CD14-positive monocyte (primary cell): ENCODE measurements at regions not wholly inside any gene's neighbourhood (a gene's known extent, or its start where the extent isn't known, plus 50 kb on each side); places are given as distances from the start of the nearest gene placed in this dataset.

ENCODE experiments used
- DNase-seq, 3 donors: peaks; one replicate each; pipeline ENCODE4 v3.0.0-alpha.2; 2011 to 2022
- H2AFZ ChIP-seq: 2 replicates; pipeline ENCODE4 v1.6.0; 2012; ENCODE audit warnings: mild to moderate bottlenecking, low read depth, low read length, inconsistent platforms; ENCODE audit not compliant: insufficient read depth, poor library complexity, severe bottlenecking
- H3K27ac ChIP-seq, 2 donors: 1 replicate in 1 of 2; 2 replicates in 1 of 2; pipeline ENCODE4 v1.5.1; 2012 to 2013; ENCODE audit warnings: low read length in 2 of 2, control low read depth in 1 of 2, inconsistent platforms in 1 of 2, low read depth in 1 of 2, mild to moderate bottlenecking in 1 of 2
- H3K27me3 ChIP-seq, 2 donors: one replicate each; pipeline versions ENCODE4 v1.6.0 to v1.6.1; 2011 to 2013; ENCODE audit warnings: low read length in 2 of 2; ENCODE audit not compliant: control insufficient read depth in 2 of 2, insufficient read depth in 2 of 2
- H3K36me3 ChIP-seq, 2 donors: replicated peaks in 1 of 2; 1 replicate in 1 of 2; 2 replicates in 1 of 2; pipeline versions ENCODE4 v1.5.1 to v1.6.1; 2012 to 2013; ENCODE audit warnings: low read length in 2 of 2, control low read depth in 1 of 2, inconsistent platforms in 1 of 2, mild to moderate bottlenecking in 1 of 2; ENCODE audit not compliant: insufficient read depth in 2 of 2, control insufficient read depth in 1 of 2
- H3K4me1 ChIP-seq, 2 donors: 1 replicate in 1 of 2; 2 replicates in 1 of 2; pipeline versions ENCODE4 v1.5.1 to v1.6.1; 2012 to 2013; ENCODE audit warnings: low read length in 2 of 2, control low read depth in 1 of 2, inconsistent platforms in 1 of 2, mild to moderate bottlenecking in 1 of 2, moderate library complexity in 1 of 2; ENCODE audit not compliant: insufficient read depth in 2 of 2, control insufficient read depth in 1 of 2
- H3K4me2 ChIP-seq: replicated peaks from 2 replicates; pipeline ENCODE3; 2012; ENCODE audit warnings: low read length, moderate library complexity, mild to moderate bottlenecking; ENCODE audit not compliant: poor library complexity, severe bottlenecking; ENCODE audit errors: extremely low read depth
- H3K4me3 ChIP-seq, 3 experiments: fragments of 200-600 bp in 1 of 3; sonication (generic) in 1 of 3; replicated peaks in 1 of 3; 1 replicate in 2 of 3; 2 replicates in 1 of 3; pipeline ENCODE4 v1.5.1; 2011 to 2013; ENCODE audit warnings: low read length in 3 of 3, mild to moderate bottlenecking in 3 of 3, control low read depth in 2 of 3, low read depth in 2 of 3, inconsistent platforms in 1 of 3, moderate library complexity in 1 of 3
- H3K79me2 ChIP-seq: 2 replicates; pipeline ENCODE4 v1.6.0; 2012; ENCODE audit warnings: mild to moderate bottlenecking, control low read depth, inconsistent platforms, low read length, moderate library complexity; ENCODE audit not compliant: insufficient read depth
- H3K9ac ChIP-seq: 2 replicates; pipeline ENCODE4 v1.6.0; 2017; ENCODE audit warnings: low read length, mild to moderate bottlenecking; ENCODE audit not compliant: insufficient read depth, poor library complexity, severe bottlenecking
- H3K9me3 ChIP-seq, 2 donors: replicated peaks in 1 of 2; 1 replicate in 1 of 2; 2 replicates in 1 of 2; pipeline versions ENCODE4 v1.5.1 to v1.6.1; 2012 to 2013; ENCODE audit warnings: low read length in 2 of 2, control low read depth in 1 of 2; ENCODE audit not compliant: control insufficient read depth in 1 of 2, insufficient read depth in 1 of 2
- H4K20me1 ChIP-seq: 2 replicates; pipeline ENCODE4 v1.6.0; 2012; ENCODE audit warnings: mild to moderate bottlenecking, low read length, control low read depth, moderate library complexity; ENCODE audit not compliant: insufficient read depth
- H3K27ac Mint-ChIP-seq, 7 donors: one replicate each; pipeline ENCODE4 v1.8.0; 2020; ENCODE audit warnings: mild to moderate bottlenecking in 7 of 7, mixed read lengths in 7 of 7, moderate library complexity in 6 of 7, inconsistent platforms in 2 of 7
- H3K27me3 Mint-ChIP-seq, 3 donors: one replicate each; pipeline ENCODE4 v1.8.0; 2021 to 2022; ENCODE audit warnings: low read depth in 3 of 3, mild to moderate bottlenecking in 3 of 3, mixed read lengths in 3 of 3, moderate library complexity in 3 of 3, inconsistent platforms in 1 of 3
- H3K36me3 Mint-ChIP-seq, 2 donors: one replicate each; pipeline ENCODE4 v1.8.0; 2020; ENCODE audit warnings: mixed read lengths in 2 of 2, inconsistent platforms in 1 of 2, mild to moderate bottlenecking in 1 of 2
- H3K4me1 Mint-ChIP-seq: one replicate; pipeline ENCODE4 v1.8.0; 2020; ENCODE audit warnings: mild to moderate bottlenecking, mixed read lengths
- H3K4me3 Mint-ChIP-seq, 2 donors: one replicate each; pipeline ENCODE4 v1.8.0; 2020; ENCODE audit warnings: mild to moderate bottlenecking in 2 of 2, mixed read lengths in 2 of 2, moderate library complexity in 1 of 2
- H3K9me3 Mint-ChIP-seq, 7 donors: one replicate each; pipeline ENCODE4 v1.8.0; 2020 to 2022; ENCODE audit warnings: mixed read lengths in 7 of 7, mild to moderate bottlenecking in 6 of 7, moderate library complexity in 6 of 7, inconsistent platforms in 2 of 7
- CTCF ChIP-seq: fragments of 200-600 bp; IDR thresholded peaks from one replicate; pipeline ENCODE4 v1.8.0; 2022; ENCODE audit warnings: antibody characterized with exemption, mild to moderate bottlenecking
- WGBS: methylation state at CpG from one replicate; pipeline ENCODE4 v1.1.5; 2013; ENCODE audit warnings: missing lambda C conversion rate; ENCODE audit not compliant: insufficient coverage; 5-methylcytosine and 5-hydroxymethylcytosine counted together
- intact Hi-C, 2 donors: fragments of 100-400 bp; cut with micrococcal nuclease; formaldehyde crosslinking; loops; one replicate each; pipeline versions ENCODE4 v1.15.0 to v1.15.1; 2023

GRCh38 chr11:86120807-86121206 lies 51.9 kb upstream of the PICALM start:
- intact Hi-C loops = no loop called here
- H3K27ac ChIP-seq = no peak overlapping the region
- no peak overlapping the region for H3K27ac Mint-ChIP-seq
- H3K9me3 Mint-ChIP-seq = no peaks in the 10 kb centered on the region
- no peaks in the 10 kb centered on the region for H3K36me3 ChIP-seq
- DNase-seq = no peak
- no peak overlapping the region for H3K9ac ChIP-seq
- H3K79me2 ChIP-seq = no peaks in the 10 kb centered on the region
- H3K27me3 Mint-ChIP-seq = peaks cover 0 to 2% (median 0%) of the 10 kb centered on the region in 3 donors
- H2AFZ ChIP-seq = no peak overlapping the region
- no peaks in the 10 kb centered on the region for H3K36me3 Mint-ChIP-seq
- H3K4me1 ChIP-seq = peaks cover 9 to 13% of the 10 kb centered on the region in 2 donors
- no peaks in the 10 kb centered on the region for H3K27me3 ChIP-seq
- H3K4me3 Mint-ChIP-seq = no peak overlapping the region
- TF ChIP-seq CTCF = no peak
- H3K4me2 ChIP-seq = no peak overlapping the region
- no peak overlapping the region for H3K4me3 ChIP-seq
- H4K20me1 ChIP-seq = no peaks in the 10 kb centered on the region
- WGBS = no CpG with 5 or more reads among the region's 2 CpGs
- H3K4me1 Mint-ChIP-seq = peaks cover 27% of the 10 kb centered on the region
- no peaks in the 10 kb centered on the region for H3K9me3 ChIP-seq

DNA sequence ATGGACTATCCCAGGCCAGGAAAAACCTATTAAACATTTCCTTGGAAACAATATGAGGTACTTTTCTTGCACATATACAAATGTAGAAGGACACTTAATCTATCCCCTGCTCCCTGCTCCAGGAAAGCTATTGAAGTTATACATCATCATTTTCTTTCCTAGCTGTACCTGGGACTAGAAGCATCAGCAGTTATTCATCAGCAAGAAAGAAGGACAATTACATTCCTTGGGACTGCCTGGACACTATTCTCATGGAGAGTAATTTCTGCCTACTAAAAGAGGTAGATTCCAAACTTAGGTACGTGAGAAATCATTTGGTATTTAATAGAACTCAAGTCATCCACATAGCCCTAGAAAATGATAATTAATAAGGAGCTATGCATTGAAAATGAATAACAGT lies 51.0 kb upstream of the PICALM start:
- no peak overlapping the region for H3K4me2 ChIP-seq
- no peak for TF ChIP-seq CTCF
- H3K4me3 ChIP-seq = no peak overlapping the region
- WGBS = no CpG with 5 or more reads among the region's 1 CpG
- peaks cover 31% of the 10 kb centered on the region for H3K4me1 Mint-ChIP-seq
- H3K9me3 Mint-ChIP-seq = no peaks in the 10 kb centered on the region
- H3K4me1 ChIP-seq = peaks cover 9 to 13% of the 10 kb centered on the region in 2 donors
- no peaks in the 10 kb centered on the region for H3K9me3 ChIP-seq
- no peak for DNase-seq
- H3K4me3 Mint-ChIP-seq = no peak overlapping the region
- H3K27ac Mint-ChIP-seq = no peak overlapping the region
- no peaks in the 10 kb centered on the region for H4K20me1 ChIP-seq
- H3K79me2 ChIP-seq = no peaks in the 10 kb centered on the region
- intact Hi-C loops = no loop called here
- H3K27me3 ChIP-seq = no peaks in the 10 kb centered on the region
- no peak overlapping the region for H3K27ac ChIP-seq
- H3K36me3 Mint-ChIP-seq = no peaks in the 10 kb centered on the region
- H2AFZ ChIP-seq = no peak overlapping the region
- H3K27me3 Mint-ChIP-seq = peaks cover 0 to 2% (median 0%) of the 10 kb centered on the region in 3 donors
- no peaks in the 10 kb centered on the region for H3K36me3 ChIP-seq
- no peak overlapping the region for H3K9ac ChIP-seq
